CD14-positive monocyte (primary cell): ENCODE measurements at regions not wholly inside any gene's neighbourhood (a gene's known extent, or its start where the extent isn't known, plus 50 kb on each side); places are given as distances from the start of the nearest gene placed in this dataset.

Experiments
- DNase-seq, 3 donors: peaks; one replicate each; pipeline ENCODE4 v3.0.0-alpha.2; 2011 to 2022
- H2AFZ ChIP-seq: 2 replicates; pipeline ENCODE4 v1.6.0; 2012; ENCODE audit warnings: mild to moderate bottlenecking, low read depth, low read length, inconsistent platforms; ENCODE audit not compliant: insufficient read depth, poor library complexity, severe bottlenecking
- H3K27ac ChIP-seq, 2 donors: 1 replicate in 1 of 2; 2 replicates in 1 of 2; pipeline ENCODE4 v1.5.1; 2012 to 2013; ENCODE audit warnings: low read length in 2 of 2, control low read depth in 1 of 2, inconsistent platforms in 1 of 2, low read depth in 1 of 2, mild to moderate bottlenecking in 1 of 2
- H3K27me3 ChIP-seq, 2 donors: one replicate each; pipeline versions ENCODE4 v1.6.0 to v1.6.1; 2011 to 2013; ENCODE audit warnings: low read length in 2 of 2; ENCODE audit not compliant: control insufficient read depth in 2 of 2, insufficient read depth in 2 of 2
- H3K36me3 ChIP-seq, 2 donors: replicated peaks in 1 of 2; 1 replicate in 1 of 2; 2 replicates in 1 of 2; pipeline versions ENCODE4 v1.5.1 to v1.6.1; 2012 to 2013; ENCODE audit warnings: low read length in 2 of 2, control low read depth in 1 of 2, inconsistent platforms in 1 of 2, mild to moderate bottlenecking in 1 of 2; ENCODE audit not compliant: insufficient read depth in 2 of 2, control insufficient read depth in 1 of 2
- H3K4me1 ChIP-seq, 2 donors: 1 replicate in 1 of 2; 2 replicates in 1 of 2; pipeline versions ENCODE4 v1.5.1 to v1.6.1; 2012 to 2013; ENCODE audit warnings: low read length in 2 of 2, control low read depth in 1 of 2, inconsistent platforms in 1 of 2, mild to moderate bottlenecking in 1 of 2, moderate library complexity in 1 of 2; ENCODE audit not compliant: insufficient read depth in 2 of 2, control insufficient read depth in 1 of 2
- H3K4me2 ChIP-seq: replicated peaks from 2 replicates; pipeline ENCODE3; 2012; ENCODE audit warnings: low read length, moderate library complexity, mild to moderate bottlenecking; ENCODE audit not compliant: poor library complexity, severe bottlenecking; ENCODE audit errors: extremely low read depth
- H3K4me3 ChIP-seq, 3 experiments: fragments of 200-600 bp in 1 of 3; sonication (generic) in 1 of 3; replicated peaks in 1 of 3; 1 replicate in 2 of 3; 2 replicates in 1 of 3; pipeline ENCODE4 v1.5.1; 2011 to 2013; ENCODE audit warnings: low read length in 3 of 3, mild to moderate bottlenecking in 3 of 3, control low read depth in 2 of 3, low read depth in 2 of 3, inconsistent platforms in 1 of 3, moderate library complexity in 1 of 3
- H3K79me2 ChIP-seq: 2 replicates; pipeline ENCODE4 v1.6.0; 2012; ENCODE audit warnings: mild to moderate bottlenecking, control low read depth, inconsistent platforms, low read length, moderate library complexity; ENCODE audit not compliant: insufficient read depth
- H3K9ac ChIP-seq: 2 replicates; pipeline ENCODE4 v1.6.0; 2017; ENCODE audit warnings: low read length, mild to moderate bottlenecking; ENCODE audit not compliant: insufficient read depth, poor library complexity, severe bottlenecking
- H3K9me3 ChIP-seq, 2 donors: replicated peaks in 1 of 2; 1 replicate in 1 of 2; 2 replicates in 1 of 2; pipeline versions ENCODE4 v1.5.1 to v1.6.1; 2012 to 2013; ENCODE audit warnings: low read length in 2 of 2, control low read depth in 1 of 2; ENCODE audit not compliant: control insufficient read depth in 1 of 2, insufficient read depth in 1 of 2
- H4K20me1 ChIP-seq: 2 replicates; pipeline ENCODE4 v1.6.0; 2012; ENCODE audit warnings: mild to moderate bottlenecking, low read length, control low read depth, moderate library complexity; ENCODE audit not compliant: insufficient read depth
- H3K27ac Mint-ChIP-seq, 7 donors: one replicate each; pipeline ENCODE4 v1.8.0; 2020; ENCODE audit warnings: mild to moderate bottlenecking in 7 of 7, mixed read lengths in 7 of 7, moderate library complexity in 6 of 7, inconsistent platforms in 2 of 7
- H3K27me3 Mint-ChIP-seq, 3 donors: one replicate each; pipeline ENCODE4 v1.8.0; 2021 to 2022; ENCODE audit warnings: low read depth in 3 of 3, mild to moderate bottlenecking in 3 of 3, mixed read lengths in 3 of 3, moderate library complexity in 3 of 3, inconsistent platforms in 1 of 3
- H3K36me3 Mint-ChIP-seq, 2 donors: one replicate each; pipeline ENCODE4 v1.8.0; 2020; ENCODE audit warnings: mixed read lengths in 2 of 2, inconsistent platforms in 1 of 2, mild to moderate bottlenecking in 1 of 2
- H3K4me1 Mint-ChIP-seq: one replicate; pipeline ENCODE4 v1.8.0; 2020; ENCODE audit warnings: mild to moderate bottlenecking, mixed read lengths
- H3K4me3 Mint-ChIP-seq, 2 donors: one replicate each; pipeline ENCODE4 v1.8.0; 2020; ENCODE audit warnings: mild to moderate bottlenecking in 2 of 2, mixed read lengths in 2 of 2, moderate library complexity in 1 of 2
- H3K9me3 Mint-ChIP-seq, 7 donors: one replicate each; pipeline ENCODE4 v1.8.0; 2020 to 2022; ENCODE audit warnings: mixed read lengths in 7 of 7, mild to moderate bottlenecking in 6 of 7, moderate library complexity in 6 of 7, inconsistent platforms in 2 of 7
- WGBS: methylation state at CpG from one replicate; pipeline ENCODE4 v1.1.5; 2013; ENCODE audit warnings: missing lambda C conversion rate; ENCODE audit not compliant: insufficient coverage; 5-methylcytosine and 5-hydroxymethylcytosine counted together
- intact Hi-C, 2 donors: fragments of 100-400 bp; cut with micrococcal nuclease; formaldehyde crosslinking; loops; one replicate each; pipeline versions ENCODE4 v1.15.0 to v1.15.1; 2023
- TF ChIP-seq, protein P1 (sequence below): fragments of 200-600 bp; IDR thresholded peaks from one replicate; pipeline ENCODE4 v1.8.0; 2022; ENCODE audit warnings: antibody characterized with exemption, mild to moderate bottlenecking

DNA sequence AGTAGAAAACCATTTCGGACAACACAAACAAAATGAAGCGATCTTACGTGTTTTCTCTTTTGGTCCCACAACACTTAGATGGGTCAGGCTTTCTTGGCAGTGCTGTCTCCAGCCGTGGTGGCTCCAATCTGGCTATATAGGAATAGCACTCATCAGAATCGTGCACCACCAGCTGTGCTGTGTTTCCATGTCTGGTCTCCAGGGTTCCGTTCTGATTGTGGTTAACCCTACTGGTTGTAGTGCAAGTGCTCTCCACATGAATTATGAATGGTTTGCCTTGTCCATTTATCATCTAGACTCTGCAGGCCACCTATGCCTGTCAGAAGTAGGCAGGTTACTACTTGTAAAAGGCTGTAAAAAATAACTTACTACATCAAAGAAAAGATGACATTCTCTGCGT lies 536.3 kb downstream of the IQCM start:
- TF ChIP-seq, protein P1, sequence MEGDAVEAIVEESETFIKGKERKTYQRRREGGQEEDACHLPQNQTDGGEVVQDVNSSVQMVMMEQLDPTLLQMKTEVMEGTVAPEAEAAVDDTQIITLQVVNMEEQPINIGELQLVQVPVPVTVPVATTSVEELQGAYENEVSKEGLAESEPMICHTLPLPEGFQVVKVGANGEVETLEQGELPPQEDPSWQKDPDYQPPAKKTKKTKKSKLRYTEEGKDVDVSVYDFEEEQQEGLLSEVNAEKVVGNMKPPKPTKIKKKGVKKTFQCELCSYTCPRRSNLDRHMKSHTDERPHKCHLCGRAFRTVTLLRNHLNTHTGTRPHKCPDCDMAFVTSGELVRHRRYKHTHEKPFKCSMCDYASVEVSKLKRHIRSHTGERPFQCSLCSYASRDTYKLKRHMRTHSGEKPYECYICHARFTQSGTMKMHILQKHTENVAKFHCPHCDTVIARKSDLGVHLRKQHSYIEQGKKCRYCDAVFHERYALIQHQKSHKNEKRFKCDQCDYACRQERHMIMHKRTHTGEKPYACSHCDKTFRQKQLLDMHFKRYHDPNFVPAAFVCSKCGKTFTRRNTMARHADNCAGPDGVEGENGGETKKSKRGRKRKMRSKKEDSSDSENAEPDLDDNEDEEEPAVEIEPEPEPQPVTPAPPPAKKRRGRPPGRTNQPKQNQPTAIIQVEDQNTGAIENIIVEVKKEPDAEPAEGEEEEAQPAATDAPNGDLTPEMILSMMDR: no peak
- H3K4me3 ChIP-seq: no peak overlapping the region
- H3K36me3 ChIP-seq: no peaks in the 10 kb centered on the region
- Mint-ChIP-seq H3K27ac (no peak overlapping the region), H3K36me3 (no peaks in the 10 kb centered on the region), H3K4me3 (no peak overlapping the region), H3K4me1 (no peaks in the 10 kb centered on the region), H3K9me3 (peaks cover 0 to 2% (median 2%) of the 10 kb centered on the region in 7 donors), H3K27me3 (no peaks in the 10 kb centered on the region)
- no peak overlapping the region for H3K27ac ChIP-seq
- no peaks in the 10 kb centered on the region for H3K4me1 ChIP-seq
- H4K20me1 ChIP-seq: no peaks in the 10 kb centered on the region
- no peak overlapping the region for H3K4me2 ChIP-seq
- no peaks in the 10 kb centered on the region for H3K9me3 ChIP-seq
- H2AFZ ChIP-seq: no peak overlapping the region
- intact Hi-C loops: no loop called here
- no peaks in the 10 kb centered on the region for H3K79me2 ChIP-seq
- DNase-seq: no peak
- WGBS: 89% methylated on average over 5 of the region's 7 CpGs
- H3K9ac ChIP-seq: no peak overlapping the region
- H3K27me3 ChIP-seq: no peaks in the 10 kb centered on the region

DNA sequence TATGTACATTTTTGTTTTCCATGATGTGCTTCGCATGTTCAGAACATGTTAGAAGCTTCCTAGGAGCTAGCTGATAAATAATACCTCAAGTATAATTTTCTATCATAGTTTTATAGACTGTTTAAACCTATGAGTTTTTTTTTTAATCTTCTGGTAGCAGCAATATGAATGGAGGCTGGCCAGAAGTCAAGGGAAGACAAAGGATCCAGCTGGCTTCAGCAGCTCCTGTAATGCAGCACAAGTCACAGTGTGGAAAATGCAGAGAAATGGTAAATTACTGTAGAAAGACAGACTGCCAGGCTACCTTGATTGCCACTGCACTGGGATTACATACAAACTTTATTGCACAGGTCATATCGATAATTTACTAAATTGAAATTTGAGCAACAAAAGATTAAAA lies 537.9 kb downstream of the IQCM start:
- H3K9ac ChIP-seq: no peak overlapping the region
- no peaks in the 10 kb centered on the region for H4K20me1 ChIP-seq
- TF ChIP-seq, protein P1: no peak
- no peak overlapping the region for H2AFZ ChIP-seq
- H3K36me3 Mint-ChIP-seq: no peaks in the 10 kb centered on the region
- no peak overlapping the region for H3K4me3 Mint-ChIP-seq
- WGBS: no CpG with 5 or more reads among the region's 2 CpGs
- no peaks in the 10 kb centered on the region for H3K4me1 Mint-ChIP-seq
- no peak overlapping the region for H3K27ac Mint-ChIP-seq
- peaks cover 0 to 2% (median 2%) of the 10 kb centered on the region in 7 donors for H3K9me3 Mint-ChIP-seq
- no peak overlapping the region for H3K4me3 ChIP-seq
- H3K4me2 ChIP-seq: no peak overlapping the region
- no peaks in the 10 kb centered on the region for H3K4me1 ChIP-seq
- H3K79me2 ChIP-seq: no peaks in the 10 kb centered on the region
- no peaks in the 10 kb centered on the region for H3K27me3 ChIP-seq
- H3K27ac ChIP-seq: no peak overlapping the region
- H3K36me3 ChIP-seq: no peaks in the 10 kb centered on the region
- intact Hi-C loops: no loop called here
- H3K9me3 ChIP-seq: no peaks in the 10 kb centered on the region
- H3K27me3 Mint-ChIP-seq: no peaks in the 10 kb centered on the region
- no peak for DNase-seq
